K562 (cell line): ENCODE measurements at regions not wholly inside any gene's neighbourhood (a gene's known extent, or its start where the extent isn't known, plus 50 kb on each side); places are given as distances from the start of the nearest gene placed in this dataset.

Source experiments
- ATAC-seq: fragments of 200-7000 bp; cut with Tn5 transposase; 3 replicates; pipeline ENCODE4 v1.9.1; 2020; ENCODE audit warnings: moderate library complexity
- BruUV-seq: library from RNA; stranded (reverse); fragments of 400-500 nt; replicated peaks from 2 replicates; lab custom pipeline; 2021; lab: Mats Ljungman, UMichigan
- CTCF ChIA-PET: fragments of 300-600 bp; formaldehyde crosslinking; extraction: SDS; loops from one replicate; lab custom pipeline; 2021; ENCODE audit warnings: low intra/inter-chr PET ratio; lab: Yijun Ruan, JAX
- POLR2A ChIA-PET: fragments of 300-600, 350-650 bp; sonication (Branson Sonifier 250); formaldehyde crosslinking; extraction: SDS; loops from one replicate; lab custom pipeline; 2021; ENCODE audit warnings: antibody characterized with exemption, inconsistent platforms; lab: Yijun Ruan, JAX
- DNase-seq, 4 experiments: peaks; one replicate each; pipeline versions ENCODE4 v3.0.0 to v3.0.0-alpha.2; 2011 to 2018; ENCODE audit warnings: low spot score in 3 of 4, mixed read lengths in 3 of 4; ENCODE audit errors: extremely low read depth in 1 of 4
- FAIRE-seq: peaks from 2 replicates; lab custom pipeline; 2011; peaks lifted over from hg19 to GRCh38; lab: Jason Lieb, UNC
- H2AFZ ChIP-seq: 2 replicates; pipeline ENCODE4 v1.6.0; 2011; ENCODE audit warnings: low read depth, low read length, control low read depth, inconsistent platforms
- H3K27ac ChIP-seq: fragments of 200-600 bp; 3 replicates; pipeline ENCODE4 v1.8.0; 2011; ENCODE audit warnings: low read depth, mild to moderate bottlenecking, control low read depth, inconsistent platforms, low read length, moderate library complexity, mixed read lengths; ENCODE audit errors: extremely low read depth
- H3K27me3 ChIP-seq, 2 experiments: fragments of 300-600 bp in 1 of 2; 2 replicates in 1 of 2; 3 replicates in 1 of 2; pipeline versions ENCODE4 v1.6.0 to v1.8.0; 2011; ENCODE audit warnings: inconsistent platforms in 2 of 2, low read length in 2 of 2, mild to moderate bottlenecking in 1 of 2, mixed read lengths in 1 of 2, moderate library complexity in 1 of 2; ENCODE audit not compliant: control insufficient read depth in 2 of 2, insufficient read depth in 2 of 2
- H3K36me3 ChIP-seq: fragments of 300-600 bp; 3 replicates; pipeline ENCODE4 v1.8.0; 2011; ENCODE audit warnings: mild to moderate bottlenecking, low read length, inconsistent platforms; ENCODE audit not compliant: control insufficient read depth, insufficient read depth
- H3K4me1 ChIP-seq, 2 experiments: fragments of 200-600 bp in 1 of 2; replicated peaks in 1 of 2; 2 replicates in 1 of 2; 3 replicates in 1 of 2; pipeline versions ENCODE4 v1.5.1 to v1.8.0; 2011; ENCODE audit warnings: inconsistent platforms in 2 of 2, low read length in 2 of 2, mild to moderate bottlenecking in 1 of 2, mixed read lengths in 1 of 2, moderate library complexity in 1 of 2; ENCODE audit not compliant: control insufficient read depth in 2 of 2, insufficient read depth in 2 of 2
- H3K4me2 ChIP-seq: 2 replicates; pipeline ENCODE4 v1.6.1; 2011; ENCODE audit warnings: low read length, control low read depth, inconsistent platforms, mixed read lengths; ENCODE audit not compliant: insufficient read depth
- H3K4me3 ChIP-seq: fragments of 200-600 bp; sonication (generic), shearing (Covaris generic); 2 replicates; pipeline ENCODE4 v1.5.1; 2016; ENCODE audit warnings: control low read depth, inconsistent platforms
- H3K79me2 ChIP-seq: fragments of 200-600 bp; 3 replicates; pipeline ENCODE4 v1.8.0; 2011; ENCODE audit warnings: low read length, inconsistent platforms; ENCODE audit not compliant: control insufficient read depth, insufficient read depth
- H3K9ac ChIP-seq, 2 experiments: 2 replicates each; pipeline versions ENCODE4 v1.6.0 to v1.6.1; 2011; ENCODE audit warnings: low read depth in 2 of 2, low read length in 2 of 2, control low read depth in 1 of 2, inconsistent platforms in 1 of 2, mild to moderate bottlenecking in 1 of 2, mixed read lengths in 1 of 2; ENCODE audit not compliant: insufficient read depth in 1 of 2
- H3K9me1 ChIP-seq: one replicate; pipeline ENCODE4 v1.6.0; 2011; ENCODE audit warnings: inconsistent platforms, mild to moderate bottlenecking, low read length, moderate library complexity; ENCODE audit not compliant: control insufficient read depth, insufficient read depth
- H3K9me3 ChIP-seq: replicated peaks from 2 replicates; pipeline ENCODE4 v1.5.1; 2011; ENCODE audit warnings: low read depth, low read length, inconsistent platforms; ENCODE audit not compliant: control insufficient read depth, insufficient read depth
- H4K20me1 ChIP-seq: replicated peaks from 2 replicates; pipeline ENCODE4 v1.6.1; 2011; ENCODE audit warnings: low read length, inconsistent platforms, mixed read lengths; ENCODE audit not compliant: control insufficient read depth, insufficient read depth
- EHMT2 ChIP-seq: fragments of 450-650 bp; IDR thresholded peaks from 2 replicates; pipeline ENCODE4 v1.6.1; 2018; ENCODE audit warnings: antibody characterized with exemption
- ESRRA ChIP-seq: fragments of 450-650 bp; IDR thresholded peaks from 2 replicates; pipeline ENCODE4 v1.6.1; 2014; ENCODE audit warnings: low read depth, mild to moderate bottlenecking, moderate library complexity, borderline replicate concordance
- ETV6 ChIP-seq, 3 experiments: fragments of 150-350 bp in 1 of 3; sonication (generic) in 1 of 3; formaldehyde crosslinking in 1 of 3; IDR thresholded peaks; 2 replicates each; pipeline versions ENCODE4 v1.6.1 to v1.8.0; 2014 to 2022; ENCODE audit warnings: borderline replicate concordance in 2 of 3, low read depth in 2 of 3, antibody characterized with exemption in 1 of 3, low read length in 1 of 3, mild to moderate bottlenecking in 1 of 3, missing genetic modification reagents in 1 of 3
- GATAD2B ChIP-seq: fragments of 450-650 bp; IDR thresholded peaks from 2 replicates; pipeline ENCODE4 v1.6.1; 2017; ENCODE audit warnings: mild to moderate bottlenecking, borderline replicate concordance
- KDM5B ChIP-seq: fragments of 200-600 bp; sonication (generic); IDR thresholded peaks from 2 replicates; pipeline ENCODE4 v1.6.1; 2012; ENCODE audit warnings: low read depth, mild to moderate bottlenecking, moderate library complexity, low read length, control low read depth, inconsistent platforms; ENCODE audit not compliant: insufficient replicate concordance
- LEF1 ChIP-seq: fragments of 450-650 bp; IDR thresholded peaks from 2 replicates; pipeline ENCODE4 v1.6.1; 2016; ENCODE audit warnings: mild to moderate bottlenecking
- SIN3B ChIP-seq: fragments of 450-650 bp; IDR thresholded peaks from 2 replicates; pipeline ENCODE4 v1.6.1; 2017; ENCODE audit warnings: low read depth, mild to moderate bottlenecking, moderate library complexity
- TEAD1 ChIP-seq, 2 experiments: fragments of 450-650 bp in 1 of 2; sonication (generic) in 1 of 2; formaldehyde crosslinking; IDR thresholded peaks; 2 replicates each; pipeline versions ENCODE4 v1.4.0 to v1.8.0; 2020 to 2022; ENCODE audit warnings: mild to moderate bottlenecking in 2 of 2, missing genetic modification reagents in 1 of 2
- ZFPM2 ChIP-seq: fragments of 250-450 bp; sonication (Bioruptor Pico); IDR thresholded peaks from 2 replicates; pipeline ENCODE4 v1.5.1; 2022; ENCODE audit warnings: mild to moderate bottlenecking
- ZNF695 ChIP-seq: fragments of 450-650 bp; formaldehyde crosslinking; IDR thresholded peaks from 2 replicates; pipeline ENCODE4 v1.4.0; 2020; ENCODE audit warnings: mild to moderate bottlenecking, moderate library complexity
- WGBS: fragments of 100-300 bp; shearing (Covaris generic); methylation state at CpG from one replicate; pipeline ENCODE4 v1.1.6; 2016; ENCODE audit warnings: low coverage, mixed read lengths; ENCODE audit not compliant: insufficient coverage; ENCODE audit errors: missing lambda C conversion rate; 5-methylcytosine and 5-hydroxymethylcytosine counted together
- in situ Hi-C: fragments of 300-500 bp; cut with MboI; formaldehyde crosslinking; loops from 4 replicates; pipeline ENCODE4 v1.15.0; 2018; ENCODE audit warnings: inconsistent platforms, mixed read lengths
- intact Hi-C: fragments of 100-400 bp; cut with micrococcal nuclease; formaldehyde crosslinking; loops from 2 replicates; pipeline ENCODE4 v1.14.2; 2022
- TF ChIP-seq, protein P1 (sequence below): fragments of 250-450 bp; sonication (Bioruptor Pico); IDR thresholded peaks from 2 replicates; pipeline ENCODE4 v1.4.0; 2020; ENCODE audit warnings: borderline replicate concordance

DNA sequence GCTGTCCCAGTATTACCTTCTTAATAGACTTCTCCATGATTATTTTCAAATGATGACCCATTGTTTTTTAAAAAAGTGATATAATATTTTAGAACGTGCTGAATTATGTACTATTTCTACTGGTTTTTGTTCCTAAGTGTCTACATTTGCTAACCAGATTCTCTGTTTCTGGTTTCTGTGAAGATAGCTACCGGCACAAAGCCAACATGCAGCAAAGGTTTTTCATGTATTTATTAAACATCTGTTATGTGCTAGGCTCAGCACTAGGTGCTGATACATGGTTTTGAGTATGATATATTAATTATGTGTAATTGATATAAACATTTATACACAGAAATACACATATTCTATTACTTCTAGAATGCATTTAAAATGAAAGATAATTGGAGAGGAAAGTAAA, 1035.6 kb downstream of the PCDH17 start:
- no peaks in the 10 kb centered on the region for H4K20me1 ChIP-seq
- no peak for FAIRE-seq
- no peaks in the 10 kb centered on the region for H3K4me1 ChIP-seq
- ChIA-PET POLR2A (interaction anchor here (0.7 kb wide), 1 partner anchor 33 kb away, joined by 3 read pairs; no protein-coding TSS in a partner anchor), CTCF (no interaction called here)
- no peaks in the 10 kb centered on the region for H3K9me1 ChIP-seq
- H3K27ac ChIP-seq = no peak overlapping the region
- H3K36me3 ChIP-seq = no peaks in the 10 kb centered on the region
- TF ChIP-seq ZNF695 (no peak), GATAD2B (no peak), EHMT2 (no peak), ESRRA (no peak), KDM5B (no peak), TEAD1 (CRISPR knock-in tag; IDR thresholded peaks at IDR 0.05) (no peak), ETV6 (IDR thresholded peaks at IDR 0.05; ENCODE audit: borderline replicate concordance in 1 of 2, low read depth in 2 of 2, low read length in 1 of 2) (no peak), ETV6 (CRISPR knock-in tag; IDR thresholded peaks at IDR 0.05; ENCODE audit: borderline replicate concordance) (no peak), LEF1 (no peak), ZFPM2 (CRISPR knock-in tag) (no peak), SIN3B (no peak)
- TF ChIP-seq, protein P1, sequence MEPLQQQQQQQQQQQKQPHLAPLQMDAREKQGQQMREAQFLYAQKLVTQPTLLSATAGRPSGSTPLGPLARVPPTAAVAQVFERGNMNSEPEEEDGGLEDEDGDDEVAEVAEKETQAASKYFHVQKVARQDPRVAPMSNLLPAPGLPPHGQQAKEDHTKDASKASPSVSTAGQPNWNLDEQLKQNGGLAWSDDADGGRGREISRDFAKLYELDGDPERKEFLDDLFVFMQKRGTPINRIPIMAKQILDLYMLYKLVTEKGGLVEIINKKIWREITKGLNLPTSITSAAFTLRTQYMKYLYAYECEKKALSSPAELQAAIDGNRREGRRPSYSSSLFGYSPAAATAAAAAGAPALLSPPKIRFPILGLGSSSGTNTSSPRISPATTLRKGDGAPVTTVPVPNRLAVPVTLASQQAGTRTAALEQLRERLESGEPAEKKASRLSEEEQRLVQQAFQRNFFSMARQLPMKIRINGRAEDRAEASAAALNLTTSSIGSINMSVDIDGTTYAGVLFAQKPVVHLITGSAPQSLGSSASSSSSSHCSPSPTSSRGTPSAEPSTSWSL (CRISPR knock-in tag) = no peak
- no peak for ATAC-seq
- H2AFZ ChIP-seq = no peak overlapping the region
- WGBS = 0% methylated on average over 2 of the region's 2 CpGs
- H3K9ac ChIP-seq = no peak overlapping the region
- H3K79me2 ChIP-seq = no peaks in the 10 kb centered on the region
- intact Hi-C loops = no loop called here
- no peaks in the 10 kb centered on the region; the same call in 1 of the 2 replicates for H3K9me3 ChIP-seq
- no TSS peak for BruUV-seq
- H3K4me3 ChIP-seq = no peak overlapping the region
- no peaks in the 10 kb centered on the region for H3K27me3 ChIP-seq
- H3K4me2 ChIP-seq = no peak overlapping the region
- no peak for DNase-seq
- in situ Hi-C loops = no loop called here
